Smooth muscle cell (in vitro differentiated cells): ENCODE measurements at regions not wholly inside any gene's neighbourhood (a gene's known extent, or its start where the extent isn't known, plus 50 kb on each side); places are given as distances from the start of the nearest gene placed in this dataset.
A peak's percentile ranks its signal among the peaks of the same experiment; 100 is the strongest.

ENCODE experiments used
- DNase-seq: peaks from one replicate; lab custom pipeline; 2025; ENCODE audit not compliant: unreplicated experiment; lab: John Stamatoyannopoulos, UW
- H2AFZ ChIP-seq: fragments of 200-600 bp; sonication (generic); 2 replicates; pipeline ENCODE4 v1.6.0; 2016; ENCODE audit warnings: antibody characterized with exemption, low read depth, mild to moderate bottlenecking
- H3F3A ChIP-seq: fragments of 200-600 bp; sonication (generic); 2 replicates; pipeline ENCODE4 v1.6.0; 2017; ENCODE audit warnings: antibody characterized with exemption, low read depth
- H3K27ac ChIP-seq: fragments of 200-600 bp; sonication (generic); 2 replicates; pipeline ENCODE4 v1.5.1; 2016; ENCODE audit warnings: low read depth, mild to moderate bottlenecking
- H3K27me3 ChIP-seq: fragments of 200-600 bp; sonication (generic); 2 replicates; pipeline ENCODE4 v1.6.1; 2016; ENCODE audit warnings: low read depth, mild to moderate bottlenecking
- H3K36me3 ChIP-seq: fragments of 200-600 bp; sonication (generic); 2 replicates; pipeline ENCODE4 v1.5.1; 2016; ENCODE audit warnings: low read depth
- H3K4me1 ChIP-seq: fragments of 200-600 bp; sonication (generic); 2 replicates; pipeline ENCODE4 v1.5.1; 2016; ENCODE audit warnings: low read depth
- H3K4me2 ChIP-seq: fragments of 200-600 bp; sonication (generic); 2 replicates; pipeline ENCODE4 v1.6.0; 2016; ENCODE audit warnings: mild to moderate bottlenecking
- H3K4me3 ChIP-seq: fragments of 200-600 bp; sonication (generic); 2 replicates; pipeline ENCODE4 v1.5.1; 2016; ENCODE audit warnings: mild to moderate bottlenecking
- H3K79me2 ChIP-seq: fragments of 200-600 bp; sonication (generic); 2 replicates; pipeline ENCODE4 v1.6.0; 2016; ENCODE audit warnings: low read depth, mild to moderate bottlenecking
- H3K9ac ChIP-seq: fragments of 200-600 bp; sonication (generic); 2 replicates; pipeline ENCODE4 v1.6.0; 2016; ENCODE audit warnings: low read depth
- H3K9me3 ChIP-seq: fragments of 200-600 bp; sonication (generic); replicated peaks from 2 replicates; pipeline ENCODE4 v1.5.1; 2016; ENCODE audit warnings: low read depth
- H4K20me1 ChIP-seq: fragments of 200-600 bp; sonication (generic); 2 replicates; pipeline ENCODE4 v1.6.0; 2016; ENCODE audit warnings: low read depth
- CTCF ChIP-seq: fragments of 200-600 bp; sonication (generic); IDR thresholded peaks from 2 replicates; pipeline ENCODE4 v1.5.1; 2017; ENCODE audit warnings: borderline replicate concordance, mild to moderate bottlenecking, antibody characterized with exemption; ENCODE audit not compliant: insufficient read depth, poor library complexity, severe bottlenecking
- WGBS: methylation state at CpG from one replicate; pipeline ENCODE4 v1.1.7; 2016; ENCODE audit warnings: low lambda C conversion rate; 5-methylcytosine and 5-hydroxymethylcytosine counted together

GRCh38 chr5:67404256-67405100 is 207.9 kb upstream of the CD180 start:
- Histone ChIP-seq H3F3A (no peaks in the 10 kb centered on the region), H3K36me3 (no peaks in the 10 kb centered on the region), H3K27ac (peak overlapping the region; percentile 45), H3K4me2 (no peak overlapping the region), H3K4me3 (no peak overlapping the region), H4K20me1 (no peaks in the 10 kb centered on the region), H3K79me2 (no peaks in the 10 kb centered on the region), H3K9me3 (no peaks in the 10 kb centered on the region), H2AFZ (no peak overlapping the region), H3K4me1 (no peaks in the 10 kb centered on the region), H3K27me3 (no peaks in the 10 kb centered on the region), H3K9ac (no peak overlapping the region)
- DNase-seq, result no peak
- 60% methylated on average over 6 of the region's 6 CpGs for WGBS
- TF ChIP-seq CTCF, result no peak

- Histone ChIP-seq H3K27ac (no peak overlapping the region), H3K36me3 (no peaks in the 10 kb centered on the region), H3K79me2 (no peaks in the 10 kb centered on the region), H4K20me1 (no peaks in the 10 kb centered on the region), H3F3A (no peaks in the 10 kb centered on the region), H3K9me3 (no peaks in the 10 kb centered on the region), H3K4me3 (no peak overlapping the region), H3K27me3 (no peaks in the 10 kb centered on the region), H3K9ac (no peak overlapping the region), H3K4me2 (no peak overlapping the region), H2AFZ (no peak overlapping the region), H3K4me1 (no peaks in the 10 kb centered on the region)
- whole genome bisulfite sequencing, result 86% methylated on average over 5 of the region's 5 CpGs
- TF ChIP-seq CTCF, result no peak
- no peak for DNase-seq
Measured at GRCh38 chr5:67402526-67402925, 205.9 kb upstream of the CD180 start.

GRCh38 chr5:67401172-67401571 is 204.6 kb upstream of the CD180 start:
- H3K36me3 ChIP-seq, result no peaks in the 10 kb centered on the region
- no peaks in the 10 kb centered on the region for H3K4me1 ChIP-seq
- no peak for TF ChIP-seq CTCF
- H3K9ac ChIP-seq, result no peak overlapping the region
- no peak overlapping the region for H2AFZ ChIP-seq
- H3F3A ChIP-seq, result no peaks in the 10 kb centered on the region
- no peak overlapping the region for H3K4me3 ChIP-seq
- no peaks in the 10 kb centered on the region for H3K27me3 ChIP-seq
- H4K20me1 ChIP-seq, result no peaks in the 10 kb centered on the region
- 61% methylated on average over 2 of the region's 2 CpGs for WGBS
- H3K79me2 ChIP-seq, result no peaks in the 10 kb centered on the region
- H3K9me3 ChIP-seq, result no peaks in the 10 kb centered on the region
- no peak for DNase-seq
- no peak overlapping the region for H3K27ac ChIP-seq
- H3K4me2 ChIP-seq, result no peak overlapping the region

GRCh38 chr5:67400752-67401151 is 204.2 kb upstream of the CD180 start:
- Histone ChIP-seq H3K27ac (no peak overlapping the region), H2AFZ (no peak overlapping the region), H3K4me2 (no peak overlapping the region), H3K9ac (no peak overlapping the region), H3K4me1 (no peaks in the 10 kb centered on the region), H3K27me3 (no peaks in the 10 kb centered on the region), H3K79me2 (no peaks in the 10 kb centered on the region), H3K9me3 (no peaks in the 10 kb centered on the region), H4K20me1 (no peaks in the 10 kb centered on the region), H3K36me3 (no peaks in the 10 kb centered on the region), H3F3A (no peaks in the 10 kb centered on the region), H3K4me3 (no peak overlapping the region)
- 74% methylated on average over 3 of the region's 3 CpGs for WGBS
- TF ChIP-seq CTCF, result no peak
- no peak for DNase-seq
